G401.6 (cell line): ENCODE measurements at regions not wholly inside any gene's neighbourhood (a gene's known extent, or its start where the extent isn't known, plus 50 kb on each side); places are given as distances from the start of the nearest gene placed in this dataset.
"Not testable (repeated sequence)": the region's sequence is repeated elsewhere in the genome, so short reads cannot be mapped to it uniquely, and the experiment has no call there.

Source experiments
- FAIRE-seq: peaks from 2 replicates; lab custom pipeline; 2012; peaks lifted over from hg19 to GRCh38; lab: Jason Lieb, UNC

DNA sequence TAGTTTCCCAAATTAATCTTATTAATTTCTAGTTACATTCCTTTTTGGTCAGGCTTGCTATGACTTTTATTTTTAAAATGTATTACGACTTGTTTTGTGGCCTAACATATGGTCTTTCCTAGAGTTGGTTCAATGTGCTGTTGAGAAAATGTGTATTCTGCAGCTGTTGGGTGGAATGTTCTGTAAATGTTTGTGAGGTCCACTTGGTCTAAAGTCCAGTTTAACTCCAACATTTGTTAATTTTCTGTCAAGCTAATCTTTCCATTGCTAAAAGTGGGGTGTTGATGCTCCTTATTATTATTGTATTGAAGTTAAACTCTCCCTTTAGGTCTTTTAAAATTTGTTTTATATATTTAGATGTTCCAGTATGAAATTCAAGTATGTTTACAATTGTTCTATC, 1010.8 kb upstream of the EDIL3 start:
- FAIRE-seq = no peak

DNA sequence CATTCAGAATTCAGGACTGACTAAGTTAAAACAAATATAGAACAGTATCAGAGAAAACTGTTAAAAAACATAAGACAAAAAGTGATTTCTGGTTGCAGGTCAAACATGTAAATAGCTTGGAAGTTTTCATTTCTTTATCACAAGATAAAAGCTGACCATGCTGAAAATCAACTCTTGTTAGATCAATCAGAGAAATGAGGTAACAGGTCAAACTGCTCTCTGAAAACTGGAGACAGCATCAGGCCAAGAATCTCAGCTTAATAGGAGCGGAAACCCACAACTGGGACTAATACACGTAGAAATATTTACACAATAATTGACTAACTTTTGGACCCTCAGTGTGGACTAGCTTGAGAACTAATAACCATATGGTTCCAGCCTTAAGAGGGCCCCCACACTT, 1012.8 kb upstream of the EDIL3 start:
- FAIRE-seq = no peak

GRCh38 chr5:85428426-85428934, 1043.8 kb upstream of the EDIL3 start:
- FAIRE-seq = no peak

DNA sequence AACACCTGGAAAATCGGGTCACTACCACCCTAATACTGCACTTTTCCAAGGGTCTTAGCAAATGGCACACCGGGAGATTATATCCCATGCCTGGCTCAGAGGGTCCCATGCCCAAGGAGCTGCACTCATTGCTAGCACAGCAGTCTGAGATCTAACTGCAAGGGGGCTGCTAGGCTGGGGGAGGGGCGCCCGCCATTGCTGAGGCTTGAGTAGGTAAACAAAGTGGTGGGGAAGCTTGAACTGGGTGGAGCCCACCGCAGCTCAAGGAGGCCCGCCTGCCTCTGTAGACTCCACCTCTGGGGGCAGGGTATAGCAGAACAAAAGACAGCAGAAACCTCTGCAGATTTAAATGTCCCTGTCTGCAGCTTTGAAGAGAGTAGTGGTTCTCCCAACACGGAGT, 1047.0 kb upstream of the EDIL3 start:
- FAIRE-seq = not testable (repeated sequence)

DNA sequence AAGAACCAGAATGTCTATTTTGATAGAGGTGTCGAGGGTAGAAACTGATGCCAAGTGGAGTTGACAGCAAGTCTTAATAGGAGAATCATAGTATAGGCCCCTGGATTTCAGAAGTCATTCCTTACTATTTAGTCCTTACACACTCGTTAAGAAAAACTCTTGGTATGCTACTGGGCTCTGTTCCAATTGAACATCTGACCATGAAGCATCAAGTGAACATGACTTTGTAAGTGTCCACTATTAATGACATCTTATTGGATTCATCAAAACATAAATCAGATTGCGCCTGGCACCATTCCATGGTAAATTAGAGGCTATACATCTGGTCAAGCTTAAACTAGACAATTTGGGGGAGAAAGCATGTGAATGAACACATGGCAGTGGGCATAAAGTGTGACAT, 1056.5 kb upstream of the EDIL3 start:
- FAIRE-seq = no peak

- FAIRE-seq = no peak
Measured at GRCh38 chr5:85441853-85442252, 1057.2 kb upstream of the EDIL3 start.

GRCh38 chr5:85452322-85453025, 1067.8 kb upstream of the EDIL3 start:
- no peak for FAIRE-seq

GRCh38 chr5:85453026-85453349, 1068.3 kb upstream of the EDIL3 start:
- FAIRE-seq = no peak

GRCh38 chr5:85458319-85458718, 1073.6 kb upstream of the EDIL3 start:
- FAIRE-seq = no peak

DNA sequence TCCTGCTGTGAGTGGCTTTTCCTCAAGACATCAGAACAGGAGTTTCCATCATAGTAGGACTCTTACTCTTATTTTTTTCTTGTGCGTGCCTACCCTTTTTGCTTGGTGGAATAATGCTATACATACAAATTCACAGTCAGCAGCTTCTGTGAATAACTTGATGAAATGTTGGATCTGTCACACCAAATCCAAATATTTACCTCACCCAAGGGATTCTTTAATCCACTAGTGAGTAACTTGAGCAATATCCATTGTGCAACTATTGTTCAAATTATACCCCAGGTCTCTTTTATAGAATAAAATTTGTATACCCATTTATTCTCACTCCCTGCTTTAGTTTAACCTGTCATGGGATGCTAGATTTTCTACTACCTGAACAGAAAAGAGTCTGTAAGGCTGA, 1078.3 kb upstream of the EDIL3 start:
- FAIRE-seq = no peak

DNA sequence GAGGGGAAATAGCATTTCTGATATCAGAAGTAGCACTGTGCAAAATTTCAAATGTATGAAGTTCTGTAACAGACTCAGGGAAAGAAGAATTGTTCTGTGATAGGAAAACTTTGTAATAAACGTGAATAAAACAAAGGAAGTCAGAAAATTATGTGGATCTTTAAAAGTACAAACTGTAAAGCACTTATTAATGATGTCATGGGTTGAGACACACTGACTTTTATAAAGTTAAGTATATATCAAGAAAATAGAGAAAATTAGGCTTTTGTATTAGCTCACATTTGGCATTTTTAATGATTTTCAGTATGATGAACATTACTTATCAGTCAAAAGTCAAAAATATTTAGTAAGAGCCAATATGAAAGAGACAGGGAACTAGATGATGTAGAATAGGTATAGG, 1081.7 kb upstream of the EDIL3 start:
- FAIRE-seq = no peak

DNA sequence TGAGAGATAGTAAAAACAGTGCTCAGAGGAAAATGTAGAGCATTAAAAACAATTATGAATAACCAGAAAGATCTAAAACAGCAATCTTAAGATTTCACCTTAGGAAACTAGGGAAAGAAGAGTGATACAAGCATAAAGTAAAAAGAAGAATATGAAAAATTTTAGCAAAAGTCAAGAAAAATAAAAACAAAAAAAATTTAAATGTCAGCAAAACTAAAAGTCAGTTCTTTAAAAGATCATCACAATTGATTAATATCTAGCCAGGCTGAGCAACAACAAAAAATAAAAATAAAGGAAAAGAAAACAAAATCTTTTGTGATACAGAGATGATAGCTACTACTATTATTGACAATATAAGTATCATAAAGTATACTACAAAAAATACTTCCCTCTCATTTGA, 1088.1 kb upstream of the EDIL3 start:
- no peak for FAIRE-seq

DNA sequence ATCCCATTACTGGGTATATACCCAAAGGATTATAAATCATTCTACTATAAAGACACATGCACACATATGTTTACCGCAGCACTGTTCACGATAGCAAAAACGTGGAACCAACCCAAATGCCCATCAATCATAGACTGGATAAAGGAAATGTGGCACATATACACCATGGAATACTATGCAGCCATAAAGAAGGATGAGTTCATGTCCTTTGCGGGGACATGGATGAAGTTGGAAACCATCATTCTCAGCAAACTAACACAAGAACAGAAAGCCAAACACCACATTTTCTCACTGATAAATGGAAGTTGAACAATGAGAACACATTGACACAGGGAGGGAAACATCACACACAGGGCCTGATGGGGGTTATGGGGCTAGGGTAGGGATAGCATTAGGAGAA, 1090.5 kb upstream of the EDIL3 start:
- not testable (repeated sequence) for FAIRE-seq

- FAIRE-seq = no peak
Measured at GRCh38 chr5:85476617-85477016, 1091.9 kb upstream of the EDIL3 start.

DNA sequence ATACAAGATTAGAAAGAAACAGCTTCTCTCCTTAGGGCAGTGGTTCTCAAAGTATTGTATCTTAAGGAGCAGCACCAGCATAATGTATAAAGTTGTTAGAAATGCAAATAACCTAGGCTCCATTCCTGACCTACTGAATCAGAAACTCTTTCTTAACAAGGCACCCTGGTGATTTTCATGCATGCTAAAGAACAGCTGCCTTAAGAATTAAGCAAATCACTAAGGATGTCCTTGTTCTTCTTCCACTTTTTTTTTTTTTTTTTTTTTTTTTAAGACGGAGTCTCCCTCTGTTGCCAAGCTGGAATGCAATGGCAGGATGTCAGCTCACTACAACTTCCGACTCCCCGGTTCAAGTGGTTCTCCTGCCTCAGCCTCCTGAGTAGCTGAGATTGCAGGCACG, 1095.2 kb upstream of the EDIL3 start:
- no peak for FAIRE-seq

DNA sequence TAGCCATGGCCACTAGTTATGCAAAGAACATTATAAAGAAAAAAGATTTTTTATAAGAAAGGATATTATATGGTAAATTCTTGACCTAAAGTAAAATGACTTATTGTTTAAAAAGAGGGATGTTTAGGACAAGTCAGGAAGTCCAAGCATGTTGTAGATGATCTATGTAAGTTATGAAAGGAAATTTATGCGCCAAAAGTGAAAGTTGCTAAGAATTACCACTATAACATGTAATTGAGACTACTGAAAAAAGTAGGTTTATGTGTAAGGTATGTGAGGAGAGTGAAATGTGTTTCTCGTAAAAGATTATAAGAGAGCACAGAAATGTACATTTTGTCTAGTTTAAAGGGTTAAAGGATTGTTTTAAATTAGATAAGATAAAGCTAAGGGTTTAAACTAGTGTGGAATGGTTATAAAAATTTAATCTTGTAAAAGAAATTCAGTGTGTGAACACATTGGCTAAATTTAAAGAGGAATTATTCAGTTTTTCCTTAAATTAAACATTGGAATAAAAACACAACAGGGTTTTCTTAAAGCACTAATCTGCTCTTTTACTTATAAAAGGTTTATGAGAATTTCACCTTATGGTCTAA, 1100.4 kb upstream of the EDIL3 start:
- no peak for FAIRE-seq

GRCh38 chr5:85488295-85488694, 1103.6 kb upstream of the EDIL3 start:
- FAIRE-seq = no peak

DNA sequence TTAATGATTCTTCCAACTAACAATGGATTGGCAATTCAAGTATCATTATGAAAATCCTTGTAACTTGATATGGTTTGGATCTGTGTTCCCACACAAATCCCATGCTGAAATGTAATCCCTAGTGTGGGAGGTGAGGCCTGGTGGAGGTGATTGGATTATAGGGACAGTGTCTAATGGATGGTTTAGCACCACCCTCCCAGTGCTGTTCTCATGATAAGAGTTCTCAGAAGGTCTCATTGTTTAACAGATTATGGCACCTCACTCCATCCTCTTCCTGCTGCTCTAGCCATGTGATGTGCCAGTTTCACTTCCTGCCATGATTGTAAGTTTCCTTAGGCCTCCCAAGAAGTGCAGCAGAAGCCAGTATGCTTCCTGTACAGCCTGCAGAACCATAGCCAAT, 1116.2 kb upstream of the EDIL3 start:
- no peak for FAIRE-seq

- FAIRE-seq = no peak
Measured at GRCh38 chr5:85512896-85513295, 1104.8 kb upstream of the COX7C start.

DNA sequence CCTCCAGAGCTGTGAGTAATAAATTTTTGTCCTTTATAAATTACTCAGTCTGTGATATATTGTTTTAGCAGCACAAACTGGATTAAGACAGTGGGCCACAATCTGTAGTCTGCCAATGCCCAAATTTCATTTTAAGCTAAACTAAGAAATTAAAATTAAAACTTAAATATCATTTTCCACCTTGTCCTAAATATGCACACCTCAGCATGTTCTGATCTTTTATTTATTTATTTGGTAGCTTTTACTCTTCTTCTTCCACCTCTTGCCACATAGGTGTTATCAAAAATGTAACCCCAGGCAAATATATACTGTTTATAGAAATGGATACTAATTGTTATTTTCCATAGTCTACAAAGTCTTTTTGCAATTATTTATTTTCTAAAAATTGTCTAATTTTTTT, 1102.2 kb upstream of the COX7C start:
- FAIRE-seq = no peak

- FAIRE-seq = no peak
Measured at GRCh38 chr5:85517386-85517785, 1100.4 kb upstream of the COX7C start.

- FAIRE-seq = no peak
Measured at GRCh38 chr5:85533341-85534047, 1084.2 kb upstream of the COX7C start.

DNA sequence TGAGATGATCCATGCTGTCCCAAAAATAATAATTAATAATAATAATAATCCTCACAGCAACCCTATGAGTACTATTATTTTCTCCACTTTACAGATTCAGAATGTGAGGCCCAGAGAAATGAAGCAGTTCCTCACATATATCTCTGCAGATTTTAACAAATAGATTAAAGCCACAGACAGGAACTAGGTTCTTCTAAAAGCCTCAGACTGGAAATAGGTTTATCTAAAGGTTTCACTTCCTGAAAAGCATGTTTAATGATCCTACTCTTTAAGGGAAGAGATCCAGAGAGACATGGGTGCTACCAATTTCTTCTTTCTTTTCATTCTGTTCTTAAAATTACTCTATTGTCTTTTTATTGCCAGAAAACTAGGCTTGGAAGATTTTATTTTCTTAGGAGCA, 1079.4 kb upstream of the COX7C start:
- FAIRE-seq = no peak

GRCh38 chr5:85545129-85545528, 1072.6 kb upstream of the COX7C start:
- no peak for FAIRE-seq
